Erythroblast (primary cell): ENCODE measurements at regions not wholly inside any gene's neighbourhood (a gene's known extent, or its start where the extent isn't known, plus 50 kb on each side); places are given as distances from the start of the nearest gene placed in this dataset.
"Not testable (repeated sequence)": the region's sequence is repeated elsewhere in the genome, so short reads cannot be mapped to it uniquely, and the experiment has no call there.

ENCODE experiments used
- DNase-seq, 2 experiments: peaks; one replicate each; lab custom pipeline; 2025; lab: John Stamatoyannopoulos, UW
- GATA1 ChIP-seq: IDR thresholded peaks from 2 replicates; pipeline ENCODE4 v1.6.1; 2011; ENCODE audit warnings: low read depth, mild to moderate bottlenecking, control low read depth, low read length, moderate library complexity
- POLR2A ChIP-seq: IDR thresholded peaks from 2 replicates; pipeline ENCODE4 v1.6.1; 2011; ENCODE audit warnings: mild to moderate bottlenecking, low read length

DNA sequence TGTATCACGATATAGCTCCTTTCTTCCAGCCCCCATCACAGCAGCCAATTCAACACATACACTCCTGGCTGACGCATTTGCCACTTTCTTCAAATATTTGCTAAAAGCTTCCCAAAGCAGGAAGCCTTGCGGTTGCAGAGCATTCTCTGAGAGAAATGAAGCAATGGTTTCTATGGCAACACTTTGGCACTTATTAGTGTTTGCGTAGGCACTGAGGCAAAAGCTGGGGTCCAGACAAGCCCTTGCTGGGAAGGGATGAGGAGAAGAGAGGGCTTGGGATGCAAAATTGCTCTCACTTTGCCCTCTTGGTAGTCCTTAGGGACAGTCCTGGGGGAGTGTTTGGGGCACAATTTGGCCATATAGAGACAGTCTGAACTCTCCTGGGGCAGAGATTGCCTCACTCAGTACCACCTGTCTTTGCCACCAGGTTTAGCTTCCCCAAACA is 55.0 kb upstream of the PAK3 start:
- TF ChIP-seq GATA1, result no peak
- TF ChIP-seq POLR2A, result no peak
- DNase-seq, result no peak

DNA sequence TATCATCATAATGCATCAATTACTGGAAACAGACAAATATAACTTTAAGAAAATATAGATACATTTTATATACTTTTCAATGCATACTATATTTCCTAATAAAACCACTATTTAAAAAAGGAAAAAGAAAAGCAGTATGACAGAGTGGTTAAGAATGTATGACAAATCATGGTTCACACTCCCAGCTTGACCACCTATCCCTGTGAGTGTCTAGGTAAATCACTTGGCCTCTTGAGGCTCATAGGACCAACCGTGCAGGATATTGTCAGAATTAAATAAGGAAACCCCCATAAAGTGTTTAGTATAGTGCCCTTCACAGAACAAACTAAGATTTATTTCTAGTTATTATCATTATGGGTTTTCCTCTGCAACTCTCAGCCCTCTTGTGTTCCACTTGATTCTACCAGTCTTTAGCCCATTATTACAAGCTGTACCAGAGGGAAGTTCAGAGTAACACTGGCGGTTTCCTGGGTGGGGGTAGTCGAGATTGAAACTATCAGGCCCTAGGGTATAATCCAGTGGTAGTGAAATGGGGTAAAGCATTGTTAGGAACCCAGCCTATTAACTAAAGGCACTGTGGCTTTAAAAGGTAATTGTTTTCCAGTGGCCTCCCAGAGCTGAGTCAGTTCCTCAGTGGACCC is 55.5 kb upstream of the PAK3 start:
- TF ChIP-seq GATA1 (no peak), POLR2A (no peak)
- DNase-seq, result no peak

DNA sequence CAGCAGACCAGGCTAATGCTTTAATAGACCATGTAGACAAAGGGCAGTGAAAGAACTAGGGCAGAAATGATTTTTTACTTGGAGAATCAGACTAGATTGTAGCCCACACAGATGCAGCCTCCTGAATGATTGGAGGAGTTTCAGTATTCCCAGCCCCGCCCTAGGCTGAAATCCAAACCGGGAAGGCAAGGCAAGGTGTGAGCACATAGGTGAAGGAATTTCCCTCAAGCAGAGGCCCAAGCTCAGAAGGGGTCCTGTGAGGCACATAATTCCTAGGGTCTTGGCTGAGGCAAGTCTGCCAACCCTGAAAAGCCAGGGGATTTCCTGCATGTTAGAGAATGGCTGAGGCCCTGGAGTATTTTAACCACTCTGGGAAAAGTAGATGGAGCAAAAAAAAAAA is 56.4 kb upstream of the PAK3 start:
- TF ChIP-seq GATA1 (no peak), POLR2A (no peak)
- DNase-seq, result no peak

DNA sequence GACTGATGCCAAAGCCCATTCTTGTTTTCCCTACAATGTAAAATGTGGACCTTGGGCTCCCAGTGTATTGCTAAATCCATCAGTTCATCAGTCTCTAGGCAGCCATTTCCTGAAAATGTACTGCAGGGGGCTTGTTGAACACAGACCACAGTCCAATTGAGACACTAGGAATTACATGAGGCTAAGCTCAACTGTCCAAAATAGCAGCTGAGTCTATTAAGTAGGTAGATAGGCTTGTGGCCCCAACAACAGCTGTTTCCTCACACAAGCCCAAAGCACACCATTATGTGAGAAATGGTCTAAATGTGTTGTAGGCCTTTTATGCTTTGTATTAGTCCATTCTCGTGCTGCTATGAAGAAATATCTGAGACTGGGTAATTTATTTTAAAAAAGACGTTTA is 60.0 kb upstream of the PAK3 start:
- no peak for TF ChIP-seq POLR2A
- DNase-seq, result no peak

DNA sequence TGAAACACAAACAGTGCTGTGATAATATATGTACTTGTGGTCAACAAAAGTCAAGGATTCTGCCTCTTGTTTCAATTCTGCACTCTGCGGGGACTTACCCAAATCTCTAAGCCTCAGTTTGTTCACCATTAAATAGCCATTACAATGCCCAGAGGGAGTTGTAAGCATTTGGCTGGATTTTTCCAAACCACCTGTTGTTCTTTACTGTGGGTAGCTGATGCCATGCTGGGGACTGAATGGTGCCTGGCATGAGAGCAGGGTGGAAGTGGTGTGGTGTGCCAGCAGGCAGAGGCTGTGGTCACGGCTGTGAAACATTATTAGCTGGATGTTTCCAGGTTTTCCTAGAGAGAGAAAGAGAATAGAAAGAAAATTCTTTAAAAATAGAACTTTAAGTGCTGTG is 60.7 kb upstream of the PAK3 start:
- no peak for DNase-seq
- no peak for TF ChIP-seq GATA1
- no peak for TF ChIP-seq POLR2A

DNA sequence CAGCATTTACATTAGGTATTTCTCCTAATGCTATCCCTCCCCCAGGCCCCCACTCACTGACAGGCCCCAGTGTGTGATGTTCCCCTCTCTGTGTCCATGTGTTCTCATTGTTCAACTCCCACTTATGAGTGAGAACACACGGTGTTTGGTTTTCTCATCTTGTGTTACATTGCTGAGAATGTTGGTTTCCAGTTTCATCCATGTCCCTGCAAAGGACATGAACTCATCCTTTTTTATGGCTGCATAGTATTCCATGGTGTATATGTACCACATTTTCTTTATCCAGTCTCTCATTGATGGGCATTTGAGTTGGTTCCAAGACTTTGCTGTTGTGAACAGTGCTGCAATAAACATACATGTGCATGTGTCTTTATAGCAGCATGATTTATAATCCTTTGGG is 73.0 kb upstream of the PAK3 start:
- DNase-seq, result not testable (repeated sequence)

DNA sequence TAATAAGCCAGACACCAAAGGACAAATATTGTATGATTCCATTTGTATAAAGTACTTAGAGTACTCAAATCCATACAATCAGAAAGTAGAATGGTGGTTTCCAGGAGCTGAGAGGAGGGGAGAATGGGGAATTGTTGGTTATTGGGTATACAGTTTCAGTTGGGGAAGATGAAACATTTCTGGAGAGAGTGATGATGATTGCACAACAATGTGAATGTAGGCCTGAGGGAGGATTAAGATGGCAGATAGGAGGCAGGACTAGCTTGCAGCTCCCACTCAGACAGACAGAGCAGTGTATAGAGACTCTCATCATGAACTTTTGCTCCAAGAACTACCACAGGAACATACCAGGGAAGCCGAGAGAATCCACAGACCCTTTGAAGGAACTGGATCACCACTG is 75.7 kb upstream of the PAK3 start:
- no peak for DNase-seq
- no peak for TF ChIP-seq GATA1
- no peak for TF ChIP-seq POLR2A

DNA sequence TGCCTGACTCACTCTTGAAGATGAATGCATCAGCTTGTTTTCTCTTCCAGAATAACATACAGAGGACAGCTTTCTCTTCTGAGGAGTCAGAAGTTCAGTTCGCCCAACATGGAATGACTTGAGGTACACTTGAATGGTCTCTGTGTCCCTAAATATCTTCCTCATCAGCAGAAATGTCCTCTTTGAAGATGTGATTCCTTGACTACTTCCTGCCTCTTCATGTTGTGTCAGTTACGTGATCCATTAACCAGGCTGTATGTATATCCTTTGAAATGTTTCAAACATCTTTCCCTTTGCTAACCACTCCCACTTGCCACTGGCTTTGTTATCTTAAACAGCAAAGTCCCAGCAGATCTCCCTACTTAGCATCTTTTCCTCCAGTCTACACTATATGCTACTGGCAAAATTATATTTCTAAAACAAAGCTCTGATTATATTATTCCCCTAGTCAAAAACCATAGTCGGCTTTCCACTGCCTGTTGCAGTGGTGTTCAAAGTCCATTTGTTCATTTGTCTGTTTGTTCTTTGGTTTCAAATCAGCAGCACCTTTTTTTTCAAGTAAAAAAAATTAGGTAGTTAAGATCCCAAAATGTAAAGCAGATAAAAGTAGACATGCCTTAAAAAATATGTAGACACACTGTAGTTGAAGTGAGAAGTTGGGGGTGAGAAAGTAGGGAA is 82.1 kb upstream of the PAK3 start:
- TF ChIP-seq GATA1 (no peak), POLR2A (no peak)
- no peak for DNase-seq

DNA sequence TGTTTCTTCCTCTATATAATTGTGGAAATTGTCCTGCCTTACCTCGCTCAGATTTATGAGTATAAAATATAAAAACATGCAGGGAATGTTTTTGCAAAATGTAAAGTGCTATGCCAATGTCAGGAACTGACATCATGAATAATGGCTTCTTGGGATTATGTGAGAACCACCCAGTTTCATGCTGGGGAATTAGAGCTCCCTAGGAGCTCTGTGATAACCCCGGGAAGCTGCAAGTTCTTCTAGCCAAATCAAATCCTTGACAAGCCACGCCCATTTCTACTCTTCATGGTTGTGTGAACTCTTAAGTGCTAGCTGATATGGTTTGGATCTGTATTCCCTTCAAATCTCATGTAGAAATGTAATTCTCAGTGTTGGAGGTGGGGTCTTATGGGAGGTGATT is 85.9 kb upstream of the PAK3 start:
- no peak for TF ChIP-seq GATA1
- no peak for TF ChIP-seq POLR2A
- DNase-seq, result no peak

DNA sequence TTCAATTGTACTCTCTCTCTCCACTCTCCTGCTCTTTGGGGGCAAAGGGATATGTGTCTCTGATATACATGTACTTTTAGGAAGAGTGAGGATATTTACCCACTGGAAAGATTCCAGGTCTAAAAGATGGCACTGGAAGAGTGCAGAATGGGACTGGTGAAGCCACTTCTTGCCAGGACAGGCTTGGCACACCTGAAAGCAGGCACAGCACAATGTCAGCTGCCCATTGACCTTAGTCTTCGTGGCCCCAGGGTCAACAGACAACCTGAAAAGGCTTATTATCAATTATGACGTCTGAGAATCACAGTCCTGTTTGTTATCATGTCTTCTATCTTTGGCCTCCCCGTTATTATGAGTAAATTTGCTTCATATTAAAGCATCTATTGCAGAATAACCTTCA is 86.7 kb upstream of the PAK3 start:
- TF ChIP-seq POLR2A (no peak), GATA1 (no peak)

DNA sequence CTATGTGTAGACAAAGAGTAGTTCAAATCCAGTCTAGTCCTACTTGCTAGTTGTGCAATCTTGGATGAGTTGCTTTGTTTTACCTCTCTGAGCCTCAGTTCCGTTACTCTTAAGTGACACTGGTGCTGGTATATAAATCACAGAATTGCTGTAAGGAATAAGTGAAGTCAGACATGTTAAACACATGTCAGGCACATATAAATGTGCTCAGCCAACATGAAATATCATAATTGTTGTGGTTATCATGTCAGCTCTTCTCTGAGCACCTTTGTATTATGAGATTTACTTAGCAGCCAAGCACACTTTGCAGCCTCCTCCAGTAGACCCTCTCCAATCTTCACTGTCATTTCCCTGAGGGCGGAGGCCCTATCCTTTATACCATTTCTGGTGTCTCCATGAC is 87.9 kb upstream of the PAK3 start:
- no peak for TF ChIP-seq GATA1
- no peak for TF ChIP-seq POLR2A
- DNase-seq, result no peak

More for the DNA sequence above, 86.7 kb upstream of the PAK3 start:
- no peak for DNase-seq

DNA sequence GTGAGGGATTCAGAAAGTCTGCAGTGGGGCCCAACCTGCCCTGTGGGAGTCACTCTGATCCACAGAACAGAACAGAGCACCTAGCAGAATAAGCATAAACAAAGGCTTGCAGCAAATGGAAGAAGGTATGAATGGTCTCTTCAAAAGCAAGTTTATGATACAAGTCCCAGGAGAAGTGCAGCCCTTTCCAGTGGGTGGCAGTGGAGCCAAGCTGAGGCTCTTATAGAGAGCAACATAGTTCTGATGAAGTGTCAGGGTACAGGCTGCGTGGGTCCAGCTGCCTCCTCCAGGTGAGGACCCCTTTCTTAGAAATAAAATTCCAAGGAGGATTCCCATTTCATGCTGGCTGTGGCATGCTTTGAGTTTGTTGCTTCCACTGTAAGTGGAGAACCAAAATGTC is 88.8 kb upstream of the PAK3 start:
- TF ChIP-seq POLR2A, result no peak
- TF ChIP-seq GATA1, result no peak

DNA sequence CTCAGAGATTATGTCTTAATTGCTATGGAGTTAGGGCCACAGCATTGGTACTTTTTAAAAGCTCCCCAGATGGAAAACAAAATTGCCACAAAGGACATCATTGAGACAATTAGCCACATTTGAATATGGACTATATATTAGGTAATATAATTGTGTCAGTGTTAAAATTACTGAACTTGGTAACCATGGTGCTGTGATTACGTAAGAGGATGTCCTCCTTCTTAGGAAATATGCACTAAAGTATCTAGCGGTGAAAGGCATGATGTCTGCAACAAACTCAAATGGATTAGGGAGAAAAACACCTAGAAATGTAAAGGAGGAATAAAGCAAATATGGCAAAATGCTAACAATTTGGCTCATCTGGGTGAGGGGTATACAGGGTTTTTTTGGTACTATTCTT is 89.9 kb upstream of the PAK3 start:
- DNase-seq, result no peak
- TF ChIP-seq POLR2A, result no peak
- no peak for TF ChIP-seq GATA1

More for the DNA sequence above, 88.8 kb upstream of the PAK3 start:
- no peak for DNase-seq

DNA sequence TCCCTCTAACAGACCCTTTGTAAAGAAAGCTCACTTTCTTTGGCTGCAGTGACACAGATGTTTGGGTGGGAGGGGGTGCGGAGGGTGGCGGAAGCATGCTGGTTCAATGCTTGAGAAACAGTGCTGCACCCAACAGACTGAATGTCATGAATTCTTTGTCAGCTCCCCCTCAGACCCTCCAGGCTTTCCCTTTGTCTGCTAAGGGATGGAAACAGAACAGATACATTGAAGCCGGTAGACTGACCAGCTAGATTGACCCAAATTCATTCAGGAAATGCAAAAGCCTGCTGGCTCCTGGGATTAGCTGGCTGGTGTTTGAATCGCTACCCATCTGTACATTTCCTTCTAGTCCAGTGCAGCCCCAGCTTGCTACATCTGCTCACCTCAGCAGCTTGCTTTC is 90.8 kb upstream of the PAK3 start:
- no peak for TF ChIP-seq POLR2A
- TF ChIP-seq GATA1, result no peak
- no peak for DNase-seq

DNA sequence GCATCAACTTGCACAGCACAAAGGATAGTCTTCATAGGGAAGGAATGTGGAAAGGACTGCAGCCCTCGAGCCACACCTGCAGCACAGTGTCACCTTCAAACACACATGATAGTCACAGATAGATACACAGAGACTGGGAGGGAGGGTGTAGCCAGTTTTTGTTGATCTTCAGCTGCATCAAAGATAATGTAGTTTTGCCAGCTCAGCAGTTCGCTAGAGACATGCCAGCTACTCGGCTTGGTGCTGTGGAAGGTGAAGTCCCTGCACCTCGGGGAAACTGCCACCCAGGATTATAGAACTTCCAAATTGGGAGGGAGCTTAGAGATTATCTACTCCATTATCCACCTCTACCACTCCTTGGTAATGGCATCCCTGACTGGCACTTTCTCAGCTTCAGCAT is 92.9 kb upstream of the PAK3 start:
- TF ChIP-seq POLR2A (no peak), GATA1 (no peak)
- DNase-seq, result no peak
